ENCODE measurements at regions not wholly inside any gene's neighbourhood (a gene's known extent, or its start where the extent isn't known, plus 50 kb on each side); places are given as distances from the start of the nearest gene placed in this dataset.

DNA sequence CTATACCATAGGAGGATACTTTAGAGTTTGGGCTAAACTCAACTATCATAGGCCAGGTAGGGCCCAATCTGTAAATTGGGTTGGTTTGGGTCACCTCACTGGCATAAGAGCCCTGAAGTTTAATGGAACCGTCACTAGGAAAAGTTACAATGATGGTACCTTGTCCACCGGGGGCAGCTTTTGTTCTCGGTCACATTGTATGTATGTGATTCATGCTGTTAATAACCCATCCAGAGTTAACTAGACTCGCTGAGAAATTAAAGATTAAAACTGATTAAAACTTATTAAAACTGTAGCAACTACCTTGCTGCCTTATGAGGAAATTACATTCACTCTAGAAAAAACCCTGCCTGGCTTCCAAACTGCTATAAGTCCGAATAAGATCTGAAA lies 145.0 kb upstream of the TMCO5A start:
- TF ChIP-seq, protein P1, sequence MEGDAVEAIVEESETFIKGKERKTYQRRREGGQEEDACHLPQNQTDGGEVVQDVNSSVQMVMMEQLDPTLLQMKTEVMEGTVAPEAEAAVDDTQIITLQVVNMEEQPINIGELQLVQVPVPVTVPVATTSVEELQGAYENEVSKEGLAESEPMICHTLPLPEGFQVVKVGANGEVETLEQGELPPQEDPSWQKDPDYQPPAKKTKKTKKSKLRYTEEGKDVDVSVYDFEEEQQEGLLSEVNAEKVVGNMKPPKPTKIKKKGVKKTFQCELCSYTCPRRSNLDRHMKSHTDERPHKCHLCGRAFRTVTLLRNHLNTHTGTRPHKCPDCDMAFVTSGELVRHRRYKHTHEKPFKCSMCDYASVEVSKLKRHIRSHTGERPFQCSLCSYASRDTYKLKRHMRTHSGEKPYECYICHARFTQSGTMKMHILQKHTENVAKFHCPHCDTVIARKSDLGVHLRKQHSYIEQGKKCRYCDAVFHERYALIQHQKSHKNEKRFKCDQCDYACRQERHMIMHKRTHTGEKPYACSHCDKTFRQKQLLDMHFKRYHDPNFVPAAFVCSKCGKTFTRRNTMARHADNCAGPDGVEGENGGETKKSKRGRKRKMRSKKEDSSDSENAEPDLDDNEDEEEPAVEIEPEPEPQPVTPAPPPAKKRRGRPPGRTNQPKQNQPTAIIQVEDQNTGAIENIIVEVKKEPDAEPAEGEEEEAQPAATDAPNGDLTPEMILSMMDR (conservative IDR thresholded peaks at IDR 0.05): 0 out of 3 replicates have a peak, but pooled peaks have one; percentile 15
- no peaks in the 10 kb centered on the region for H3K9me3 Mint-ChIP-seq
- Histone ChIP-seq H3K23me2 (ENCODE audit: insufficient read length, low read depth, low read length, poor library complexity, severe bottlenecking) (no peaks in the 10 kb centered on the region), H3K14ac (ENCODE audit: insufficient read depth, low read length) (no peak overlapping the region), H2BK15ac (ENCODE audit: low read depth, low read length) (no peak overlapping the region), H2BK20ac (ENCODE audit: low read depth, low read length, poor library complexity, severe bottlenecking) (no peak overlapping the region), H4K8ac (replicated peaks; ENCODE audit: insufficient read length, low read depth, low read length) (no peak overlapping the region), H3K27ac (ENCODE audit: insufficient read length, low read depth, low read length) (no peak overlapping the region), H3K79me2 (ENCODE audit: insufficient read depth, low read length) (no peaks in the 10 kb centered on the region), H3K27me3 (ENCODE audit: insufficient read depth, low read length) (no peaks in the 10 kb centered on the region), H3K4ac (ENCODE audit: low read depth, low read length) (no peak overlapping the region), H3T11ph (ENCODE audit: low read length) (no peak overlapping the region), H3K9ac (ENCODE audit: extremely low read depth, insufficient read length, low read length) (no peak overlapping the region), H2AFZ (ENCODE audit: low read length) (no peak overlapping the region), H4K91ac (ENCODE audit: insufficient read length, low read depth, low read length) (no peak overlapping the region), H2BK5ac (ENCODE audit: insufficient read length, low read length) (no peak overlapping the region), H3K23ac (ENCODE audit: insufficient read length, low read depth, low read length) (no peak overlapping the region), H2BK12ac (ENCODE audit: insufficient read length, low read depth, low read length) (no peak overlapping the region), H3K4me1 (ENCODE audit: insufficient read depth, low read length) (no peaks in the 10 kb centered on the region), H4K5ac (ENCODE audit: insufficient read length, low read depth, low read length) (no peak overlapping the region), H3K9me3 (ENCODE audit: control insufficient read depth, low read depth, low read length) (no peaks in the 10 kb centered on the region), H2AK5ac (ENCODE audit: insufficient read length, low read length) (no peak overlapping the region), H3K18ac (ENCODE audit: insufficient read length, low read depth, low read length) (no peak overlapping the region), H3K4me2 (ENCODE audit: insufficient read depth, insufficient read length, low read length) (no peak overlapping the region), H3K79me1 (ENCODE audit: insufficient read depth, low read depth, low read length, poor library complexity, severe bottlenecking) (no peaks in the 10 kb centered on the region), H2BK120ac (ENCODE audit: low read depth, low read length, poor library complexity, severe bottlenecking) (no peak overlapping the region), H3K56ac (ENCODE audit: insufficient read length, low read depth, low read length) (no peak overlapping the region), H4K20me1 (ENCODE audit: control insufficient read depth, insufficient read depth, insufficient read length) (no peaks in the 10 kb centered on the region)
- H3K36me3 Mint-ChIP-seq (ENCODE audit: insufficient read depth in 1 of 3, low read depth in 3 of 3): no peaks in the 10 kb centered on the region
- DNase-seq: no peak
- H3K4me3 Mint-ChIP-seq: no peak overlapping the region
- WGBS (ENCODE audit: extremely low coverage, insufficient read length, low lambda C conversion rate): no CpG with 5 or more reads among the region's 5 CpGs
- no peak overlapping the region for H3K27ac Mint-ChIP-seq
- no peaks in the 10 kb centered on the region for H3K27me3 Mint-ChIP-seq (ENCODE audit: low read depth)
- H3K4me1 Mint-ChIP-seq: no peaks in the 10 kb centered on the region
